Left hindlimb (tissue), 1 donor: ENCODE measurements at regions not wholly inside any gene's neighbourhood (a gene's known extent, or its start where the extent isn't known, plus 50 kb on each side); places are given as distances from the start of the nearest gene placed in this dataset.

Source experiments
- DNase-seq: peaks from one replicate; pipeline ENCODE4 v3.0.0-alpha.2; 2018

DNA sequence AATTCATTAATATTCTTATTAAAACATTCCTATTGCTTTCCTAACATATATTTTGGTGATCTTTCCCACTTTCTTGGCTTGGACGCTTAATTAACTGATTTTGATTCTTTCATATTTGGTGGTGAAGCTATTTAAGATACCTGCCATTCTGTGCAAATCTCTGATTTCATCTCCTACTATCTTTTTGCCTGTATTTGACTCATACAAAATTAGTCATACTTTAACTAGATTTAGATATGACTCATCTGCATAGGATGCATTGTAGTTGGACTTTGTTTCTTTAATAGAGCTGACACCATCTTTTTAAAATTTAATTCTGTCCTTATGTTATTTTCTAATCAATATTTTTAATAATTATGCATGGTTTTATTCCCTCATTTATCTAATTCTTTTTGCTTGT is 93.8 kb upstream of the PLPPR4 start:
- DNase-seq = no peak

DNA sequence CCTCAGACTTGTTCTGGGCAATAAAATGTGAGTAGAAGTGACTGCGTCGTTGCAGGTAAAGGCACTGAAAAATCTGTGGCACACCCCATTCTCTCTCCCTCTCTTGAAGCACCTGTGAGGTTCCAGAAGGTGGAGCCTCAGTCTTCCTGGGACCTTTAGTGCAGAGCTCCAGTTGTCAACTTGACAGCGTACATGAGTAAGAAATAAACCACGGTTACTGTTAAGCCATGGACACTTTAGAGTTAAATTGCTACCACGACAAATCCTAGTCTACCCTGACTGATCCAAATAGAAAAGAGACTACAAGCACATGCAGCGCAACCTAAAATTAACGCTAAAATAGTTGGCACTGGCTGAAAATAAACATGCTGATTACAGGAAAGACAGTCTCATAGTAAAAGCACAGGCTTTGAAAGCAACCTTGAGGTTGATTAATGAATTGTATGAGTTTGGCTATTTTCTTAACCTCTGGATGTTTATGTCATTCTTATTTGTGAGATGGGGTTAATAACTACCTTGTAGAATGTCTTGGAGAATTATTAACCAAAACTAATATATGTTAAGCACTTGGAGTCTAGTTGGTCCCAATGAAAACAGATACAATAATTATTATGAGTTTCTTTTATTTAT is 93.0 kb upstream of the PLPPR4 start:
- no peak for DNase-seq

DNA sequence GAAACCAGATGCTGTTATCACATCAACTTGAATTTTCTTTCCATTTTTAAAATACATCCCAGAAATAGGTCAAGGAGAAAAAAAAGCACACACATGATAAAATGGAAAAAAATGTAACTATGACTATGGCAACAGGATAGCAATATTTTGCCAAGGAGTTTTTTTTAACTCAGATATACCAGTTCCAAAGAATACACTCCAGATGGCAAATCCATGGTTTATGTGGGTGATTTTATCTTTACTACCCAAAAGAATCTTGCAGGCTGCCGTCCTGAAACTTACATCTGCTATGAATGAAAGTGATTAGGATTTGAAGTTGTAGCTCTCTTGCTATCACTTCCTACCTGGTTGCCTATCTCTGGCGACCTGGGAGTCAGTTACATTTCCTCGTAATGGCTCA is 91.0 kb upstream of the PLPPR4 start:
- DNase-seq = no peak

DNA sequence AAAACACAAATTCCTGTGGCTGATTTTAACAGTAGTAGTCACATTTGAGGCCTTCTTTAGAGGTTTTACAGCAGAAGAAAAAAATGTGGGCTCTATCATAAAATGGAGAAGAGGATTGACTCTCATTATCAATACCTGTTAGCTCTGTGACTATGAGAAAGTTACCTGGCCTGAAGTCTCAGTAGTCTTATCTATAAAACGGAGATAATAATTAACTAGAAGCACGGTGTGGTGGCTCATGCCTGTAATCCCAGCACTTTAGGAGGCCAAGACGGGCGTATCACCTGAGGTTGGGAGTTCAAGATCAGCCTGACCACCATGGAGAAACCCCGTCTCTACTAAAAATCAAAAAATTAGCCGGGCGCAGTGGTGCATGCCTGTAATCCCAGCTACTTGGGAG is 90.4 kb upstream of the PLPPR4 start:
- no peak for DNase-seq

DNA sequence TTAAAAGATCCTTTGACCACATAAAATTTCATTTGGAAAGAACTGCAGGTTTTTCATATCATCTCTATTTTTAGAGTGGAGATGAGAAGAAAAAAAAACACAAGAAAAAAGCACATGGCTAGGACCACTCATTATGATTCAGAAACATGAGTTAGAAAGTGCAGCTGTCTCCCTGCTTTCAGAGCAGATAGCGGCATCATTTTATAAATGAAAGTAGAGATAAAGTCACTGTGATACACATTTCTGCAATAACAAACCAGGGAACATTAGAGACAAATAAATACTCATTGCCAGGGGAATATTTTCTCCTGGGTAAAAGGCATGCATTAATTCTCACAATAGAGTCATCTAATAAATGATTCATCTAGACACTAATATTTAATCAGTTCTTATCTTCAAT is 87.5 kb upstream of the PLPPR4 start:
- no peak for DNase-seq

DNA sequence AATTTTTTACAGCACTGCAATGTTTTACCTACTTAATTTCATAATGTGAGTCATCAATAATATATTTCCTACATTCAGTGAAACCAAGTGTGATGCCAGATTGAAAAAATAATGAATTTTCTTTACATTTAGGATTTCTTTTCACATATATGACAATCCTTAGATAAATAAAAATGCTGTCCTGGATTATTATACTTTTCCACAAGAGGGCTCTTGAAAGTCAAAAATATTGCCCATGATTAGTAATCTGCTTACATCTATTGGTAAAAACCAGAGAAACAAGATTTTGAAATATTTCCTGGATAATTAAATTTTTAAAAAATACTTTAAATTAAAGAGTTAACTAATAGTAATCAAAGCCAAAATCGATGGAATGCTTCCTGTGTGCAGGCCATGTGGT is 86.8 kb upstream of the PLPPR4 start:
- no peak for DNase-seq

DNA sequence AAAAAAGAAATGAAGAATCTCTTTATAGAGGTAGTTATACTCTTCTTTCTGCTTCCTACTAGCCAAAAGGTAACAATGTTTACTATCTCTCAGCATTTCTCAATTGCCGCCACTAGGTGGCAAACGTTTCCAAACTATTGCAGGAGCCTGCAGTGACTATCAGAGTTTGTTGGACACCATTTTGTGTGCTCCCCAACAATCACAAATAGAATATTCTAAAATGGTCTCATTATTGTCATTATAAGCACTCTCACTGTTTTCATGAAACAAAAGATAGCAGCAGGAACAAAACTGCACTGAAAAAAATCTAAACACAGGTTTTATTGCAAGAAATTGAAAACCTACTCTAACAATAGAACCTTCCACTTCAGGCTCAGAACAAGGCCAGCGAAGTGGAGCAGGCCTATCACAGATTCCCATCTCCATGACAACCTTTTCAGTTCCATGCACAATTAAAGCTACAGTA is 83.9 kb upstream of the PLPPR4 start:
- DNase-seq = peak; percentile 55

DNA sequence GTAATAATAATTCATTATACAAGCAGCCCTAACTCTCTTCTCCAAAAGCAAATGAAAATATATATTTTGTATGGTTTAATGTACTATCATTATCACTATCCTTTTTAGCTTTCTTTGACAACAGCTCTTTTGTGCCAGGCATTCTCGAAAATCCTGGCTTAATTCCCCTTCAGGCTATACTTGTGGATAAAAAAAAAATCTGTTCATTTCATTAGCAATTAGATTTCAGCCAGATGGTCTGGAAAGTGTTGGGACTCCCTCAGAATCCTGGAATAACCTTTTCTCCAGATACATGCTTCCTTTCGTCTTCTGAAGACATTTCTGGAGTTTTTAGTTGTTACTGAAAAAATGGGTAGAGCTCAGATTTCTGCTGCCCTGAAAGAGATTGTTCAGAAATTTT is 83.4 kb upstream of the PLPPR4 start:
- no peak for DNase-seq

DNA sequence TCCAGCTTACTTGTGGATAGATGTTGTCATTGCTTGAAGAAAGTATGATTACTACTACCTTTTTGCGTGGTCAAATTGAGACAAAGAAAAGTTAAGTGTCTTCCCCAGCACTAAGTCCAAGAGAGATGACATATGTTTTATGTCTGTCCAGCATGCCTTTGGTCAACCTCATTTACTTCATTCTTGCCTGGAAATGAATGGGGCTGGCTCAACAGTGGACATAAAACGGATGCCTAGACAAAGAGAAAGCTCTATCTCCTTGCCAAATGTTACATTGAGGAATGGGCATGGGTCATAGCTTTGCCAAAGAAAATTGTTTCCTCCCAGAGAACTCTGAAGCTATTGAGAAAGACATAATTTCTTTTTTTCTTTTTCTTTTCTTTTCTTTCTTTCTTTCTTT is 82.4 kb upstream of the PLPPR4 start:
- no peak for DNase-seq

DNA sequence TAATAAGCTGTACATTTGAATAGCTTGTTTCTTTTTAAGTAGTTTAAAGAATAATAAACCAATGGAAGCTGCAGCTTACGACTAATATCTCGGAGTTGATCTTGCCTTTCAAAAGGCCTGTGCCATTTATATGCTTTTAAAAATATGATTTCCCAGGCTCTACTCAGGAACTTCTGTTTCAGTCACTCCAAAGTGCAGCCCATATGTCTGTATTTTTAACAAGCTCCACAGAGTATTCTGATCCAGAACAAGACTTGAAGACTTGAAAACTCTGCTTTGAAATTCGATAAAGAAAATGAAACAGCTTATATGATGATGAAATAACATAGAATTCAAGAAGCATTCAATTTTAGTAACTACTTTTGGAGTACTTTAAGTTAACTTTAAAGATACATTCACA is 79.1 kb upstream of the PLPPR4 start:
- no peak for DNase-seq

- no peak for DNase-seq
Observed at GRCh38 chr1:99193431-99193830, 70.9 kb upstream of the PLPPR4 start.

GRCh38 chr1:99198393-99198792 is 65.9 kb upstream of the PLPPR4 start:
- DNase-seq = no peak

GRCh38 chr1:99207216-99207615 is 57.1 kb upstream of the PLPPR4 start:
- DNase-seq = no peak
